GM23248 (cell line): ENCODE measurements at regions not wholly inside any gene's neighbourhood (a gene's known extent, or its start where the extent isn't known, plus 50 kb on each side); places are given as distances from the start of the nearest gene placed in this dataset.

Source experiments
- DNase-seq: peaks from one replicate; pipeline ENCODE4 v3.0.0-alpha.2; 2015
- H2AFZ ChIP-seq: fragments of 200-600 bp; sonication (generic); 2 replicates; pipeline ENCODE4 v1.6.1; 2016; ENCODE audit warnings: antibody characterized with exemption
- H3F3A ChIP-seq: fragments of 200-600 bp; sonication (generic); 2 replicates; pipeline ENCODE4 v1.6.1; 2016; ENCODE audit warnings: mild to moderate bottlenecking, antibody characterized with exemption, mixed run types; ENCODE audit not compliant: insufficient read depth
- H3K27ac ChIP-seq: fragments of 200-600 bp; sonication (generic); 2 replicates; pipeline ENCODE4 v1.5.1; 2016; ENCODE audit warnings: mild to moderate bottlenecking
- H3K27me3 ChIP-seq: fragments of 200-600 bp; sonication (generic); replicated peaks from 2 replicates; pipeline ENCODE4 v1.6.1; 2016; ENCODE audit warnings: mild to moderate bottlenecking; ENCODE audit not compliant: insufficient read depth
- H3K36me3 ChIP-seq: fragments of 200-600 bp; sonication (generic); 2 replicates; pipeline ENCODE4 v1.6.1; 2016; ENCODE audit warnings: low read depth, mild to moderate bottlenecking
- H3K4me1 ChIP-seq: fragments of 200-600 bp; sonication (generic); 2 replicates; pipeline ENCODE4 v1.6.1; 2016; ENCODE audit warnings: mild to moderate bottlenecking; ENCODE audit not compliant: insufficient read depth
- H3K4me2 ChIP-seq: fragments of 200-600 bp; sonication (generic); one replicate; pipeline ENCODE4 v1.6.1; 2016; ENCODE audit warnings: mild to moderate bottlenecking; ENCODE audit not compliant: unreplicated experiment
- H3K4me3 ChIP-seq: fragments of 200-600 bp; sonication (generic); 2 replicates; pipeline ENCODE4 v1.5.1; 2016; ENCODE audit warnings: mild to moderate bottlenecking
- H3K79me2 ChIP-seq: fragments of 200-600 bp; sonication (generic); 2 replicates; pipeline ENCODE4 v1.6.1; 2016; ENCODE audit warnings: mild to moderate bottlenecking; ENCODE audit not compliant: insufficient read depth
- H3K9ac ChIP-seq: fragments of 200-600 bp; sonication (generic); 2 replicates; pipeline ENCODE4 v1.6.1; 2016; ENCODE audit warnings: mild to moderate bottlenecking
- H3K9me2 ChIP-seq: fragments of 200-600 bp; sonication (generic); 2 replicates; pipeline ENCODE4 v1.6.1; 2016; ENCODE audit warnings: mixed run types, mild to moderate bottlenecking, moderate library complexity; ENCODE audit not compliant: insufficient read depth
- H3K9me3 ChIP-seq: fragments of 200-600 bp; sonication (generic); one replicate; pipeline ENCODE4 v1.6.1; 2017; ENCODE audit warnings: low read depth
- H4K20me1 ChIP-seq: fragments of 200-600 bp; sonication (generic); 2 replicates; pipeline ENCODE4 v1.6.0; 2016; ENCODE audit not compliant: insufficient read depth
- EZH2 ChIP-seq: fragments of 200-600 bp; sonication (generic); IDR thresholded peaks from 2 replicates; pipeline ENCODE4 v1.6.1; 2018; ENCODE audit warnings: antibody characterized with exemption, mild to moderate bottlenecking; ENCODE audit not compliant: insufficient read depth, poor library complexity, severe bottlenecking
- EZH2phosphoT487 ChIP-seq: fragments of 200-600 bp; sonication (generic); IDR thresholded peaks from 2 replicates; pipeline ENCODE4 v1.6.1; 2018; ENCODE audit warnings: antibody characterized with exemption, moderate library complexity, mild to moderate bottlenecking, low read depth; ENCODE audit not compliant: insufficient read depth
- WGBS, 2 experiments: methylation state at CpG; one replicate each; pipeline ENCODE4 v1.1.6; 2015 to 2017; ENCODE audit warnings: low lambda C conversion rate in 2 of 2, low coverage in 1 of 2; ENCODE audit errors: missing lambda C conversion rate in 2 of 2; 5-methylcytosine and 5-hydroxymethylcytosine counted together
- in situ Hi-C: fragments of 300-500 bp; cut with MboI; formaldehyde crosslinking; loops from 2 replicates; pipeline ENCODE4 v1.15.0; 2020

DNA sequence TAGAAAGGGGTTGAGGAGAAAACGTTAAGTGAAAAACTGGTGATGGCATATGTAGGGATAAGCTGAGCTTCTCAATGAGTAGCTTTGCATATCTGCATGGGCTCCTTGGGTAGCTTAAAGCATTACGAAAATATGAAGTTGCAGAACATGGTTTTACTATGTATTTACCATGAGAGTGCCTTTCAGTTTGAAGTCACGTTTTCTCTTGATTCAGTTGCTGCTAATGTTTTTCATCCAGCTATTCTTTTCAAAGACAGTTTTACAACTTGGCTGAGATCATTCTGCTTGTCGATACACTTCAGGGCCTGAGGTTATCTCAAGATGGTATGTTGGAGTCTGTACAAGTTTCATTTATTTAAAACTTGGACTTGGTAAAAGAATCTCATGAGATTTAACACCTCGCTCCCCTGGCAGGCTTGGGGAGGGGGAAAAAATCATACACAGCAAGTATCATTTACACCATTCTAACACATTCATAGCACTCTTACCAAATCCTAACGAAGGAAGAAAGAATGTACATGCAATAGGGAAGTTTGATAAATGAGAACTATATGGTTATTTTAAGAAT is 103.3 kb upstream of the CMC1 start:
- H3F3A ChIP-seq = no peaks in the 10 kb centered on the region
- DNase-seq = no peak
- no peak overlapping the region for H3K4me3 ChIP-seq
- no peaks in the 10 kb centered on the region for H3K9me2 ChIP-seq
- no peaks in the 10 kb centered on the region for H3K36me3 ChIP-seq
- no peaks in the 10 kb centered on the region for H4K20me1 ChIP-seq
- no peaks in the 10 kb centered on the region for H3K79me2 ChIP-seq
- H3K4me1 ChIP-seq = no peaks in the 10 kb centered on the region
- no peaks in the 10 kb centered on the region for H3K9me3 ChIP-seq
- no peak overlapping the region for H3K27ac ChIP-seq
- 34% methylated on average over 6 of the region's 6 CpGs for WGBS, 2 experiments
- in situ Hi-C loops = no loop called here
- no peak overlapping the region for H3K4me2 ChIP-seq
- 0 out of 2 replicates have a peak, but pooled peaks cover 9% of the 10 kb centered on the region for H3K27me3 ChIP-seq
- TF ChIP-seq EZH2 (no peak), EZH2phosphoT487 (no peak)
- H2AFZ ChIP-seq = no peak overlapping the region
- H3K9ac ChIP-seq = no peak overlapping the region

- Histone ChIP-seq H3K9me2 (no peaks in the 10 kb centered on the region), H3K27me3 (0 out of 2 replicates have a peak, but pooled peaks cover 9% of the 10 kb centered on the region), H3K9me3 (no peaks in the 10 kb centered on the region), H3K4me1 (no peaks in the 10 kb centered on the region), H3K79me2 (no peaks in the 10 kb centered on the region), H3K36me3 (no peaks in the 10 kb centered on the region), H2AFZ (no peak overlapping the region), H3K4me3 (no peak overlapping the region), H4K20me1 (no peaks in the 10 kb centered on the region), H3F3A (no peaks in the 10 kb centered on the region), H3K9ac (no peak overlapping the region), H3K4me2 (no peak overlapping the region), H3K27ac (no peak overlapping the region)
- in situ Hi-C loops = no loop called here
- DNase-seq = no peak
- TF ChIP-seq EZH2phosphoT487 (no peak), EZH2 (no peak)
- 35 to 41% methylated on average over 4 of the region's 4 CpGs for WGBS, 2 experiments
These were observed 102.1 kb upstream of the CMC1 start for GRCh38 chr3:28139288-28139687.

- 42 to 44% methylated on average over 5 of the region's 5 CpGs for whole genome bisulfite sequencing, 2 experiments
- H4K20me1 ChIP-seq = no peaks in the 10 kb centered on the region
- H3K9me3 ChIP-seq = no peaks in the 10 kb centered on the region
- H3K27me3 ChIP-seq = 0 out of 2 replicates have a peak, but pooled peaks cover 9% of the 10 kb centered on the region
- H2AFZ ChIP-seq = no peak overlapping the region
- no peak for TF ChIP-seq EZH2
- in situ Hi-C loops = no loop called here
- no peak overlapping the region for H3K4me3 ChIP-seq
- no peaks in the 10 kb centered on the region for H3F3A ChIP-seq
- H3K9me2 ChIP-seq = no peaks in the 10 kb centered on the region
- H3K27ac ChIP-seq = no peak overlapping the region
- H3K9ac ChIP-seq = no peak overlapping the region
- H3K36me3 ChIP-seq = no peaks in the 10 kb centered on the region
- peak; percentile 12 for DNase-seq
- no peaks in the 10 kb centered on the region for H3K79me2 ChIP-seq
- no peaks in the 10 kb centered on the region for H3K4me1 ChIP-seq
- H3K4me2 ChIP-seq = no peak overlapping the region
These were observed 101.3 kb upstream of the CMC1 start for GRCh38 chr3:28139967-28140634.

GRCh38 chr3:28140664-28141063 is 100.8 kb upstream of the CMC1 start:
- Histone ChIP-seq H3K4me1 (no peaks in the 10 kb centered on the region), H3K9ac (no peak overlapping the region), H3K4me3 (no peak overlapping the region), H3K27ac (no peak overlapping the region), H3F3A (no peaks in the 10 kb centered on the region), H3K4me2 (no peak overlapping the region), H3K36me3 (no peaks in the 10 kb centered on the region), H2AFZ (no peak overlapping the region), H3K79me2 (no peaks in the 10 kb centered on the region), H3K27me3 (0 out of 2 replicates have a peak, but pooled peaks cover 6% of the 10 kb centered on the region), H3K9me3 (no peaks in the 10 kb centered on the region), H4K20me1 (no peaks in the 10 kb centered on the region), H3K9me2 (no peaks in the 10 kb centered on the region)
- TF ChIP-seq EZH2phosphoT487 (no peak), EZH2 (no peak)
- no peak for DNase-seq
- in situ Hi-C loops = no loop called here
- 92 to 93% methylated on average over 4 of the region's 4 CpGs for WGBS, 2 experiments
